ENCODE measurements at regions not wholly inside any gene's neighbourhood (a gene's known extent, or its start where the extent isn't known, plus 50 kb on each side); places are given as distances from the start of the nearest gene placed in this dataset.

DNA sequence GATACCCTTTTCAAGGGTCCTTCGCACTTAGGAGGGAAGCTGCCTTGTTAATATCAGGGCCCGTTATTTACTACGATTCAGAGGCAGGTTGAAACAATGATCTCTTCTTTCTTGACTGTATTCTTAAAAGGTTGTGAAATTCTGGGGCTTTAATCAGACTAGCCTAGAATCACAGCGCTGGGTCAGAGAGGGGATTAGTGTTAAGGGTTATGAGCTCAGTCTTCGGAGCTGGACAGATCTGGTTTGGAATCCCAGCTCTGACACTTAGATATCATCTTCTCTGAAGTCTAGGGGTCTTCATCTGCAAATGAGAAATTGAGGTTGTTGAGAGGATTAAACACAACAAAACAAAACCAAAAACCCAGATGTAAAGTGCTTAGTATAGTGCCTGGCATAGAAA, 77.4 kb downstream of the CD83 start:
- 89 to 92% methylated on average over 5 of the region's 5 CpGs for WGBS, 2 donors
- no peak for DNase-seq
- no peak overlapping the region for H3K27ac ChIP-seq
- H3K9me3 ChIP-seq = no peaks in the 10 kb centered on the region
- no peak overlapping the region for H3K4me3 ChIP-seq
- no peaks in the 10 kb centered on the region for H3K36me3 ChIP-seq
- H3K27me3 ChIP-seq = no peaks in the 10 kb centered on the region
- peaks cover 0 to 32% (median 0%) of the 10 kb centered on the region in 9 donors for H3K4me1 ChIP-seq
- ATAC-seq = no peak
- intact Hi-C loops (cut with DNase I) = no loop called here
- TF ChIP-seq, protein P1, sequence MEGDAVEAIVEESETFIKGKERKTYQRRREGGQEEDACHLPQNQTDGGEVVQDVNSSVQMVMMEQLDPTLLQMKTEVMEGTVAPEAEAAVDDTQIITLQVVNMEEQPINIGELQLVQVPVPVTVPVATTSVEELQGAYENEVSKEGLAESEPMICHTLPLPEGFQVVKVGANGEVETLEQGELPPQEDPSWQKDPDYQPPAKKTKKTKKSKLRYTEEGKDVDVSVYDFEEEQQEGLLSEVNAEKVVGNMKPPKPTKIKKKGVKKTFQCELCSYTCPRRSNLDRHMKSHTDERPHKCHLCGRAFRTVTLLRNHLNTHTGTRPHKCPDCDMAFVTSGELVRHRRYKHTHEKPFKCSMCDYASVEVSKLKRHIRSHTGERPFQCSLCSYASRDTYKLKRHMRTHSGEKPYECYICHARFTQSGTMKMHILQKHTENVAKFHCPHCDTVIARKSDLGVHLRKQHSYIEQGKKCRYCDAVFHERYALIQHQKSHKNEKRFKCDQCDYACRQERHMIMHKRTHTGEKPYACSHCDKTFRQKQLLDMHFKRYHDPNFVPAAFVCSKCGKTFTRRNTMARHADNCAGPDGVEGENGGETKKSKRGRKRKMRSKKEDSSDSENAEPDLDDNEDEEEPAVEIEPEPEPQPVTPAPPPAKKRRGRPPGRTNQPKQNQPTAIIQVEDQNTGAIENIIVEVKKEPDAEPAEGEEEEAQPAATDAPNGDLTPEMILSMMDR (IDR thresholded peaks at IDR 0.05) = no peak

DNA sequence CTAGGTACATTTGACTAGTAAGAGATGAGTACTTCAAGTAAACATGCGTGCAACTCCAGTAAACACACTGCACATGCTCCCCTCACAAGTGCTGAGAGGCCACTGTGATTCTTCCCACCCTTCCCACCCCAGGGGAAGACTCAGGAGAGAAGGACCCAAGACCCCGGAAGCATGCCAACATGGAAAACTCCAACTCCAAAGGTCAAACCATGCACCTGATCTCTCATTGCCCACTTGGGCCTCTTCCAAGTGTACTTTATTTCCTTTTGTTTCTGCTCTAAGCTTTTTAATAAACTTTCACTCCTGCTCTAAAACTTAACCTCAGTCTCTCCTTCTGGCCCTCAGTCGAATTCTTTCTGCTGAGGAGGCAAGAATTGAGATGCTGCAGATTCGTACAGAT, 78.5 kb downstream of the CD83 start:
- no peak overlapping the region for H3K4me3 ChIP-seq
- ATAC-seq (no peak), DNase-seq (no peak)
- 86 to 91% methylated on average over 4 of the region's 4 CpGs for WGBS, 2 donors
- intact Hi-C loops (cut with DNase I) = no loop called here
- no peaks in the 10 kb centered on the region for H3K27me3 ChIP-seq
- H3K27ac ChIP-seq = no peak overlapping the region
- no peaks in the 10 kb centered on the region for H3K9me3 ChIP-seq
- no peaks in the 10 kb centered on the region for H3K36me3 ChIP-seq
- H3K4me1 ChIP-seq = peaks cover 0 to 26% (median 0%) of the 10 kb centered on the region in 9 donors
- TF ChIP-seq, protein P1 (IDR thresholded peaks at IDR 0.05) = no peak

DNA sequence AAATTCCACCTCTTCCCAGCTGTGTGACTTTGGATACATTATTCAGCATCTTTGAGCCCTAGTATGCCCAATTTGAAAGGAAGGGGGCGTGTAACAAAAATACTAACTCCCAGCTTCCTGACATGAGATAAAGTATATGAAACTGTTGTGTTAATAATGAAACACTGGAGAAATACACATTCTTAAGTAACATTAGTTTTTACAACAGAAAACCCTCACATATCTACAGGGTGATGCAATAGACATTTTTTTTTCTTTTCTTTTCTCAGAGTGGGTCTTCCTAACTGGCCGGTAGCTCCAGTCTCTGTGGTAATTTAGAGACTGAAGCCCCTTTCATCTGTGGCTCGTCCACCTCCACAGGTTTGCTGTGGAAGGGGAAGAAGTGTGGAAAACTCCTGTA, 79.5 kb downstream of the CD83 start:
- H3K9me3 ChIP-seq = no peaks in the 10 kb centered on the region
- peaks cover 0 to 15% (median 0%) of the 10 kb centered on the region in 9 donors for H3K4me1 ChIP-seq
- no peak overlapping the region for H3K27ac ChIP-seq
- 86 to 87% methylated on average over 3 of the region's 3 CpGs for WGBS, 2 donors
- DNase-seq = no peak
- no peaks in the 10 kb centered on the region for H3K27me3 ChIP-seq
- TF ChIP-seq, protein P1 (IDR thresholded peaks at IDR 0.05) = no peak
- no peak for ATAC-seq
- no peaks in the 10 kb centered on the region for H3K36me3 ChIP-seq
- intact Hi-C loops (cut with DNase I) = no loop called here
- no peak overlapping the region for H3K4me3 ChIP-seq

DNA sequence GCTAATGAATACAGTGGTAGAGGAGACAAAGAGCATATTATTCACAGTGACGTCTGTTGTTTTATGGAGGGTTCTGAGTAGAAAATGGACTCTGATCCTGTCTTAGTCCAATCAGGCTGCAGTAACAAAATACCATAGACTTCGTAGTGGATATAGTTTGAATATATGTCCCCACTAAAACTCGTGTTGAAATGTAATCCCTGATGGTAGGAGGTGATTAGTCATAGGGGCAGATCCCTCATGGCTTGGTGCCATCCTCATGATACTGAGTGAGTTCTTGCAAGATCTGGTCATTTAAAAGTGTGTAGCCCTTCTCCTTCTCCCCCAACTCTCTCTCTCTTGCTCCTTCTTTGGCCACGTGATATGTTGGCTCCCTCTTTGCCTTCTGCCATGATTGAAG, 82.5 kb downstream of the CD83 start:
- WGBS, 2 donors = 82 to 84% methylated on average over 4 of the region's 4 CpGs
- intact Hi-C loops (cut with DNase I) = loop anchor here in 2 of 10 donors (10.0 kb wide), 2 partner anchors 1045 to 1425 kb away; partner anchors contain the start of gene JARID2 (in 1 of the 2)
- Histone ChIP-seq H3K4me1 (peaks cover 0 to 6% (median 0%) of the 10 kb centered on the region in 9 donors), H3K9me3 (no peaks in the 10 kb centered on the region), H3K27me3 (no peaks in the 10 kb centered on the region), H3K4me3 (no peak overlapping the region), H3K36me3 (no peaks in the 10 kb centered on the region), H3K27ac (no peak overlapping the region)
- no peak for ATAC-seq
- DNase-seq = no peak
- TF ChIP-seq, protein P1 (IDR thresholded peaks at IDR 0.05) = no peak
